ENCODE measurements at regions not wholly inside any gene's neighbourhood (a gene's known extent, or its start where the extent isn't known, plus 50 kb on each side); places are given as distances from the start of the nearest gene placed in this dataset.

GRCh38 chr15:47427463-47427862 is 289.8 kb upstream of the SEMA6D start:
- TF ChIP-seq CTCF (IDR thresholded peaks at IDR 0.05; ENCODE audit: low read depth, low read length), result no peak
- no peak overlapping the region for H3K4me3 ChIP-seq (ENCODE audit: low read depth, low read length)
- no peak for DNase-seq (ENCODE audit: low read depth, low spot score)
- in situ Hi-C loops (cut with HindIII; ENCODE audit: low sequenced_read_pairs), result no loop called here

GRCh38 chr15:47429376-47429775 is 287.9 kb upstream of the SEMA6D start:
- in situ Hi-C loops (cut with HindIII; ENCODE audit: low sequenced_read_pairs), result no loop called here
- no peak for TF ChIP-seq CTCF (IDR thresholded peaks at IDR 0.05; ENCODE audit: low read depth, low read length)
- DNase-seq (ENCODE audit: low read depth, low spot score), result peak; percentile 28
- no peak overlapping the region for H3K4me3 ChIP-seq (ENCODE audit: low read depth, low read length)

GRCh38 chr15:47431501-47431900 is 285.8 kb upstream of the SEMA6D start:
- in situ Hi-C loops (cut with HindIII; ENCODE audit: low sequenced_read_pairs), result no loop called here
- H3K4me3 ChIP-seq (ENCODE audit: low read depth, low read length), result no peak overlapping the region
- no peak for TF ChIP-seq CTCF (IDR thresholded peaks at IDR 0.05; ENCODE audit: low read depth, low read length)
- DNase-seq (ENCODE audit: low read depth, low spot score), result peak; percentile 86

GRCh38 chr15:47432826-47433225 is 284.5 kb upstream of the SEMA6D start:
- in situ Hi-C loops (cut with HindIII; ENCODE audit: low sequenced_read_pairs), result no loop called here
- no peak overlapping the region for H3K4me3 ChIP-seq (ENCODE audit: low read depth, low read length)
- TF ChIP-seq CTCF (IDR thresholded peaks at IDR 0.05; ENCODE audit: low read depth, low read length), result no peak
- peak; percentile 30 for DNase-seq (ENCODE audit: low read depth, low spot score)

GRCh38 chr15:47434596-47434995 is 282.7 kb upstream of the SEMA6D start:
- no peak for DNase-seq (ENCODE audit: low read depth, low spot score)
- no peak for TF ChIP-seq CTCF (IDR thresholded peaks at IDR 0.05; ENCODE audit: low read depth, low read length)
- in situ Hi-C loops (cut with HindIII; ENCODE audit: low sequenced_read_pairs), result no loop called here
- no peak overlapping the region for H3K4me3 ChIP-seq (ENCODE audit: low read depth, low read length)

GRCh38 chr15:47437491-47437890 is 279.8 kb upstream of the SEMA6D start:
- no peak for TF ChIP-seq CTCF (IDR thresholded peaks at IDR 0.05; ENCODE audit: low read depth, low read length)
- no peak for DNase-seq (ENCODE audit: low read depth, low spot score)
- in situ Hi-C loops (cut with HindIII; ENCODE audit: low sequenced_read_pairs), result no loop called here
- H3K4me3 ChIP-seq (ENCODE audit: low read depth, low read length), result no peak overlapping the region
